ENCODE measurements at regions not wholly inside any gene's neighbourhood (a gene's known extent, or its start where the extent isn't known, plus 50 kb on each side); places are given as distances from the start of the nearest gene placed in this dataset.

DNA sequence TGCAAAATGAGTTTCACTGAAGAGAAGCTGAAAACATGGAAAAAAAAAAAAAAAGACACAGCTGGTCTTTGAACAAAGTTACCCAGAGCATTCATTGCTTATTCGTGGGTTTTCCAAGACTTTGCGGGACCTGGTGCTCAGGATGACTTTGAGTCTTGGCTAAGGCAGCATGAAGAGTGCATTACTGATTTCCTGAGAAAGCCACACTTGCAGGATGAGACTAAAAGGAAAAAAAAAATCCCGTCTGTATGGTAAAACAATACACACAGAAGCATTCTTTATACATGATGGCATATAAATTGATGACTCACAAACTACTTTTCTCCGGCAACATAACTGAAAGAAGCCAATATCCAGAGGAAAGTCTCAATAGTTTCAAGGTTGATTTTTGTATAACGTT lies 195.4 kb downstream of the SPP2 start:
- Histone ChIP-seq H3K9ac (ENCODE audit: low read depth, low read length) (no peak overlapping the region), H3K36me3 (ENCODE audit: control insufficient read depth, insufficient read depth, low read length) (no peaks in the 10 kb centered on the region), H3K9me3 (ENCODE audit: control insufficient read depth, insufficient read depth, low read length) (peaks cover 6% of the 10 kb centered on the region), H3K4me3 (ENCODE audit: low read depth, low read length) (no peak overlapping the region), H3K4me1 (ENCODE audit: control insufficient read depth, insufficient read depth, low read length) (no peaks in the 10 kb centered on the region), H3K27me3 (ENCODE audit: control insufficient read depth, insufficient read depth, low read length) (no peaks in the 10 kb centered on the region), H3K27ac (ENCODE audit: low read depth, low read length) (no peak overlapping the region)

DNA sequence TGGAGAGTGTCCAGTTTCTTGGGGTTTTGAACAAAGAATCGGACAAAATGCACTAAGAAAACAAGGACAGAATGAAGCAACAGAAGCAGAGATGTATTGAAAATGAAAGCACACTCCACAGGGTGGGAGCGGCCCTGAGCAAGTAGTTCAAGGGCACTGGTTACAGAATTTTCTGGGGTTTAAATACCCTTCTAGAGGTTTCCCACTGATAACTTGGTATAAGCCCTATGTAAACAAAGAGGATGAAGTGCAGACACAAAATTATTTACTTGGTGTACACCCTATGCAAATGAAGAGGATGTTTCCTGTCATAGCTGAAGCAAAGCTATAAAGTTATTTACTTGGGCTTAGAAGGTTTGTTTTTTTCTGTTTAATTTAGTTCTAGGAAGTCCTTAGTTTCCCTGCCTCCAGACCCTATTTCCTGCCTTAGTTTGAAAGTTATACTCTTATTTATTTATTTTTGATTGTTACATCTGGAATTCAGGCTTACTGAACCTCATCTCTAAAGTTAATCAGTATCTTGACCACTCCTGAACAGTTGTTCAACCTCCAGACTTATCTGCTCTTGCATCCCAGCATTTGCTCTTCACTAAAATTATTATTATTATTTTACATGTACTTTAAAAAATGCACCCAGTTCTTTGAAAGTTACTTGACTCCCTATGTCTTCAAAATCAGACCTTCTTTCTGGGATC lies 193.5 kb downstream of the SPP2 start:
- peaks cover 6% of the 10 kb centered on the region for H3K9me3 ChIP-seq (ENCODE audit: control insufficient read depth, insufficient read depth, low read length)
- H3K27ac ChIP-seq (ENCODE audit: low read depth, low read length), result no peak overlapping the region
- H3K36me3 ChIP-seq (ENCODE audit: control insufficient read depth, insufficient read depth, low read length), result no peaks in the 10 kb centered on the region

DNA sequence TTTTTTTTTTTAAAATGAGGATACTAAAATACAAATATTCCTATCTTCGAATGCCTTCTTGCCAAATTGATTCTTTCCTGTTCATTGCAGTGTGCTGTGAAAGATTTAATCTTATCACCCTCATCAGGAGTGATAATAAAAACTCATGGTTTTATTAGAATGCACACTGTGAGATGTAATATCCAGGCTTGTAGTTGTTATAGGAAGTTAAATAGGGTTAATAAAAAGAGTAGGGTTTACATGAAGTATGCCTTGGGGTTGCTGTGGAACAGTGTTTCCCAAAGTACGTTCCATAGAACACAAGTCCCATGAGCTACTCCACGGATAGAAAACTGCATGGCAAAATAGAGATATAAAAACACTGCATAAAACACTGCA lies 191.9 kb downstream of the SPP2 start:
- Histone ChIP-seq H3K27me3 (ENCODE audit: control insufficient read depth, insufficient read depth, low read length) (no peaks in the 10 kb centered on the region), H3K4me1 (ENCODE audit: control insufficient read depth, insufficient read depth, low read length) (no peaks in the 10 kb centered on the region), H3K4me3 (ENCODE audit: low read depth, low read length) (no peak overlapping the region), H3K27ac (ENCODE audit: low read depth, low read length) (no peak overlapping the region), H3K9ac (ENCODE audit: low read depth, low read length) (no peak overlapping the region), H3K9me3 (ENCODE audit: control insufficient read depth, insufficient read depth, low read length) (peaks cover 6% of the 10 kb centered on the region), H3K36me3 (ENCODE audit: control insufficient read depth, insufficient read depth, low read length) (no peaks in the 10 kb centered on the region)

More for the DNA sequence above, 193.5 kb downstream of the SPP2 start:
- no peak overlapping the region for H3K9ac ChIP-seq (ENCODE audit: low read depth, low read length)
- no peak overlapping the region for H3K4me3 ChIP-seq (ENCODE audit: low read depth, low read length)
- H3K4me1 ChIP-seq (ENCODE audit: control insufficient read depth, insufficient read depth, low read length), result no peaks in the 10 kb centered on the region
- no peaks in the 10 kb centered on the region for H3K27me3 ChIP-seq (ENCODE audit: control insufficient read depth, insufficient read depth, low read length)

DNA sequence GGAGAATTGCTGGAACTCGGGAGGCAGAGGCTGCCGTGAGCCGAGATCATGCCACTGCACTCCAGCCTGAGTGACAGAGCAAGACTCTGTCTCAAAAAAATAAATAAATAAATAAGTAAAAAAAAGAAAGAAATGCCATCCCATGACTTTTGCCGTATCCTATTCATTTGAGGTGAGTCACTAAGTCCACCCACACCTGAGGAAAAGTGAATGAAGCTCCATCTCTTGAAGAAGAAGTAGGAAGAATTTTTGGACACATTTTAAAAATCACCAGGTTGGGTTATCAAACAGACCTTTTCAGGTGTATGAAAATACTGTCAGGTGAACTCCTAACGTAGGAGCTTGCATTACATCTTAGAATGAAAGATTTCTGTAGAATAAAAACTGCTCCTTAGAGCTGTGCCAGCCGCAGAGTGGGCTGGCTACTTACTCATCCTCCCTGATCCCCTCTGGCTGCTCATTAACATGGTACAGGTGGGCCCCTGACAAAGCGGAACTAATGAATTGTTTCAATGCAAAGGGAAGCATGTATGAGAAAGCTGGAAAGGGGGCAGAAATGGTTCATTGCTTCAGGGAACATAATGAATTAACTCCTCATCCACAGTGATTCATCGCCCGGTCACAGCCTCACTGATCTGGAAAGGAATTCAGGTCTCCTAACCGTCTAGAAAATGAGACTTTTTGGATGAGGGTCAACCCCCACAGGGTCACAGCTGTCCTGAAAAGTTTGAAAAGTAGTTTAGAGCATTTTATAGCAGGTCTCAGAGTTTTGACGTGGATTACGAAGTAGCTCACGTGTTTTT lies 191.4 kb downstream of the SPP2 start:
- Histone ChIP-seq H3K27me3 (ENCODE audit: control insufficient read depth, insufficient read depth, low read length) (no peaks in the 10 kb centered on the region), H3K4me3 (ENCODE audit: low read depth, low read length) (no peak overlapping the region), H3K36me3 (ENCODE audit: control insufficient read depth, insufficient read depth, low read length) (no peaks in the 10 kb centered on the region), H3K9ac (ENCODE audit: low read depth, low read length) (no peak overlapping the region), H3K27ac (ENCODE audit: low read depth, low read length) (no peak overlapping the region), H3K4me1 (ENCODE audit: control insufficient read depth, insufficient read depth, low read length) (no peaks in the 10 kb centered on the region), H3K9me3 (ENCODE audit: control insufficient read depth, insufficient read depth, low read length) (no peaks in the 10 kb centered on the region)

DNA sequence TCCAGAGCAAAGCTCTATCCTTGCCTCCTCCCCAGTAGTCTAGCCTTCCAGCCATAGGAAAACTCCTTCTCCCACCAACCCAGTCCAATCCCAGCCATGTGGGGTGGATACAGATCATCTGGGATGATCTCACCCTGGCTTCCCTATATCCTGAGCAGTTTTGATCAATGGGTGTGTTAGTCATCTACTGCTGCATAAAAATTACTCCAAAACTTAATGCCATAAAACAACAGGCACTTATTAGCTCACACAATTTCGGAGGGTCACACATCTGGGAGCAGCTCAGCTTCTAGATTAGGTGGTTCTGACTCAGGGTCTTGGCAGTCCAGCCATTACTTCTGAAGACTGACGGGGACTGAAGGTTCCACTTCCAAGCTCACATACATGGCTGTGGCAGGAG lies 190.4 kb downstream of the SPP2 start:
- Histone ChIP-seq H3K27ac (ENCODE audit: low read depth, low read length) (no peak overlapping the region), H3K27me3 (ENCODE audit: control insufficient read depth, insufficient read depth, low read length) (no peaks in the 10 kb centered on the region), H3K4me3 (ENCODE audit: low read depth, low read length) (no peak overlapping the region), H3K9me3 (ENCODE audit: control insufficient read depth, insufficient read depth, low read length) (no peaks in the 10 kb centered on the region), H3K36me3 (ENCODE audit: control insufficient read depth, insufficient read depth, low read length) (no peaks in the 10 kb centered on the region), H3K9ac (ENCODE audit: low read depth, low read length) (no peak overlapping the region), H3K4me1 (ENCODE audit: control insufficient read depth, insufficient read depth, low read length) (no peaks in the 10 kb centered on the region)

DNA sequence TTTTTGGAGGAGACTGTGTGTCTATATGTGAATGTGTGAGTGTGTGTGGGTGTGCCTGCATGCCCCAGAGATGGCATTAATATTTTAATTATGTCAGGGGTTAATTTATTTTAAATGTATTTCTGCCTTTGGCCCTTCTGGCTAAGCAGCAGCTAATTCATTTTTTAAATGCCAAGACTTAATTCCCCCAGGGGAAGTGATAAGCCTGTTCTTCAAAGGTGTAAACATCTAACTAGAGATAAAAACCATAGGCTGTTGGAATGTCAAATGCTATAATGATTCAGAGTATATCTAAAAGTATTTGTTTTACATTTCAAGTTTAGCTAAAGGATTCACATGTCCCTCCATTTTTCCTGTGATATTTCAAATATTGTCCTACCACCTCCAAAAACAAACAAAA lies 184.7 kb downstream of the SPP2 start:
- Histone ChIP-seq H3K9ac (ENCODE audit: low read depth, low read length) (no peak overlapping the region), H3K4me3 (ENCODE audit: low read depth, low read length) (no peak overlapping the region), H3K36me3 (ENCODE audit: control insufficient read depth, insufficient read depth, low read length) (no peaks in the 10 kb centered on the region), H3K27me3 (ENCODE audit: control insufficient read depth, insufficient read depth, low read length) (no peaks in the 10 kb centered on the region), H3K4me1 (ENCODE audit: control insufficient read depth, insufficient read depth, low read length) (no peaks in the 10 kb centered on the region), H3K9me3 (ENCODE audit: control insufficient read depth, insufficient read depth, low read length) (no peaks in the 10 kb centered on the region), H3K27ac (ENCODE audit: low read depth, low read length) (no peak overlapping the region)

DNA sequence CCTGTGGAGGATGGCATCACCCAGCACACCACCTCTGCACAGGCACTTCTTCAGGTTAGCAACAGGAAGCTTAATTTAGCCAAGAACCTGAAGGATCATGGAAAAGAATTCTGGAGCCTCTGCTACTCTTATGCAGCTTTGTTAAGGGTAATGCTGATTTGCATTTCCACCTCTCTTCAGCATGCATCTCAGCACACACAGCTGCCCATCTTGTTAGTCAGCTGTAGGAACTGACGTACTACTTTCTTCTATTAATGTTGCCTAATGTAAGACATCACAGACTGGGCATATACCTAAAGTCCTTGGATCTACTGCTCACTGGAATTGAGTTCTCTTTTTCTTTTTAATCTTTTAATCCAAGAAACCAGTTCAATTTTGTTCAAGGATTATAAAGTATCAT lies 181.0 kb downstream of the SPP2 start:
- Histone ChIP-seq H3K27me3 (ENCODE audit: control insufficient read depth, insufficient read depth, low read length) (no peaks in the 10 kb centered on the region), H3K27ac (ENCODE audit: low read depth, low read length) (no peak overlapping the region), H3K9me3 (ENCODE audit: control insufficient read depth, insufficient read depth, low read length) (no peaks in the 10 kb centered on the region), H3K36me3 (ENCODE audit: control insufficient read depth, insufficient read depth, low read length) (no peaks in the 10 kb centered on the region), H3K4me1 (ENCODE audit: control insufficient read depth, insufficient read depth, low read length) (no peaks in the 10 kb centered on the region), H3K9ac (ENCODE audit: low read depth, low read length) (no peak overlapping the region), H3K4me3 (ENCODE audit: low read depth, low read length) (no peak overlapping the region)

DNA sequence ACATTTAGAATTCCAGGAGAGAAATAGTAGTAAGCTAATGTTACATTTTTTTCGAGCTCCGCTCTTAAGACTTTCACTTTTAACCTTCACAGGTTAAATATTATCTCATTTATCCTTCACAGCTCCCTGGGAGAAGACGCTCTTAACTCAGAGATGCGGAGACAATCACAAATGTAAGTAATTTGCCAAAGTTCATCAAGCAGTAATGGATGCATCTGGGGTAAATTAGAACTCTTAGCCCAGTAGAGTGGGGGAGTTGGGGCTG lies 168.5 kb downstream of the SPP2 start:
- H3K4me1 ChIP-seq (ENCODE audit: control insufficient read depth, insufficient read depth, low read length), result no peaks in the 10 kb centered on the region
- no peak overlapping the region for H3K4me3 ChIP-seq (ENCODE audit: low read depth, low read length)
- H3K27me3 ChIP-seq (ENCODE audit: control insufficient read depth, insufficient read depth, low read length), result no peaks in the 10 kb centered on the region
- no peak overlapping the region for H3K9ac ChIP-seq (ENCODE audit: low read depth, low read length)
- H3K36me3 ChIP-seq (ENCODE audit: control insufficient read depth, insufficient read depth, low read length), result no peaks in the 10 kb centered on the region
- H3K27ac ChIP-seq (ENCODE audit: low read depth, low read length), result no peak overlapping the region
- no peaks in the 10 kb centered on the region for H3K9me3 ChIP-seq (ENCODE audit: control insufficient read depth, insufficient read depth, low read length)

DNA sequence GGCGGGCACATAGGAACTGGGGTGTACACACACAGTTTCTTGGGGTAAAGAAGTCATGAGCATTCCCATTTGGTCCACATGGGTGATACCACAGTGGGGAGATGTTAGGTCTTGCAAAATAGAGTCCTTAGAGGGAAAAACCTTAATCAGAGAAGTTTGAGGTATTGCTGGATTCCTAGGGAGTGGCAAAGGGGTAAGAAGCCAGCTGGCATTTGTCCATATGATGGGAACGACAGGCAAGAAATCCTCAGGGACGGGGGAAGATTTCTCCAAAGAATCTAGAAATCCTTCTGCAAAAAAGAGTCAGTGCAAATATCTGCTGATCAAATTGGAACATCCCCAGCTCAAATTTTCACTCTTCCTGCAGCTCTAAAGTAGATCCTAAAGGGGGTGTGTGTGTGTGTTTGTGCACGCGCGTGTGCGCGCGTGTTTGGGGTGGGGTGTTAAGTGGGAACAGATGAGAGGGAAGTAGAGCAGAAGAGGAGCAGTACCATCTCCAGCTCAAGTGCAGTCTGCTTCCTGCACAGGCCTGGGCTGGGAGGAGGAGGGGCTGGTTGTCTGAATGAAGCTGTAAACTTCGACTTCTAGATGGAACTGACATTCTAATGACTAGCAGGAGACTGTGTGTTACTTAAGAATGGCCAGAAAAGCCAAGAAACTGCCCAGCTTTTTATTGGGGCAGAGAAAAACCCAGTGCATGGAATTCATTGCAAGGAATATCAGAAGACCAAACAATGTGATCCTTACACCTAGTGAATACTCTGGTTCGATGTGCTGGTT lies 168.0 kb downstream of the SPP2 start:
- H3K4me3 ChIP-seq (ENCODE audit: low read depth, low read length), result no peak overlapping the region
- no peak overlapping the region for H3K9ac ChIP-seq (ENCODE audit: low read depth, low read length)
- no peaks in the 10 kb centered on the region for H3K4me1 ChIP-seq (ENCODE audit: control insufficient read depth, insufficient read depth, low read length)
- no peaks in the 10 kb centered on the region for H3K36me3 ChIP-seq (ENCODE audit: control insufficient read depth, insufficient read depth, low read length)
- H3K27ac ChIP-seq (ENCODE audit: low read depth, low read length), result no peak overlapping the region
- no peaks in the 10 kb centered on the region for H3K27me3 ChIP-seq (ENCODE audit: control insufficient read depth, insufficient read depth, low read length)
- no peaks in the 10 kb centered on the region for H3K9me3 ChIP-seq (ENCODE audit: control insufficient read depth, insufficient read depth, low read length)

DNA sequence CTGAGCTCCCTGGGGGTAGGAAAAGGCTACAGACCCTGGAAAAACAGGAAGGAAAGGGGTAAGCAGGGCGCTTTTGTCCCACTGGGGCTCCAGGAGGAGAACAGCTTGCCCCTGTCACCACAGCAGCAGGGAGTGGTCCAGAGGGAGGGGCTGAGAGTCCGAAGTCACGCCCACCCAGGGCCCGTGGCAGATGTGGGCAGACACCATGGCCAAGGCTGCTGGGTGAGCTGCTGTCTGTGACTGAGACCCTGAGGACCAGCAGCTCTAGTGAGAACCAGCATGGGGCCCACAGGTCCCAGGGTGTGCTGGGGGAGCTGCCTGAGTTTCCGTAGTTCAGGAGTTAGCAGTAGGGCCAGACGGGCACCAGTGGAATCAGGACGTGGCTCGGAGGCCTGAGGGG lies 162.0 kb downstream of the SPP2 start:
- H3K9ac ChIP-seq (ENCODE audit: low read depth, low read length), result no peak overlapping the region
- H3K36me3 ChIP-seq (ENCODE audit: control insufficient read depth, insufficient read depth, low read length), result no peaks in the 10 kb centered on the region
- H3K27ac ChIP-seq (ENCODE audit: low read depth, low read length), result no peak overlapping the region
- H3K4me1 ChIP-seq (ENCODE audit: control insufficient read depth, insufficient read depth, low read length), result no peaks in the 10 kb centered on the region
- no peaks in the 10 kb centered on the region; the same call in 1 of the 2 replicates for H3K9me3 ChIP-seq (ENCODE audit: control insufficient read depth, insufficient read depth, low read length)
- H3K4me3 ChIP-seq (ENCODE audit: low read depth, low read length), result no peak overlapping the region
- no peaks in the 10 kb centered on the region for H3K27me3 ChIP-seq (ENCODE audit: control insufficient read depth, insufficient read depth, low read length)

DNA sequence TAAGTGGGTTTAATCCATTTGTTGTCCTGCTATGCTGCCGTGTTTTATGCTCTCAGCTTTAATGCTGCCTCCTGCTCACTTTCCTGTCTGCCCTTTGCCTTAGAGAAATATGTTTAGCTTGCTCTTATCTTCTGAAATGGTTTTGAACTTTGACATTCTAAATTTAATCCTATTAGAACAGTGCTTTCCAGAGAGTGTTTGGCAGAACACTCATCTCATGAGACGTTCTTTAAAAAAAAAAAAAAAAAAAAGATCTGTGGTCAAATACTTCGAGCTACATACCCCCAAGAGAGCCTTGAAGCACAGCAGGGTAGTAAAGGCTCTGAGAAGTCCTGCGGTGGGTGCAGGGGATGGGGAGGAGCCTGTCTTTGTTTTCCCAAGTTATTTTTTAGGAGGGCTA lies 161.3 kb downstream of the SPP2 start:
- H3K27ac ChIP-seq (ENCODE audit: low read depth, low read length), result no peak overlapping the region
- H3K4me3 ChIP-seq (ENCODE audit: low read depth, low read length), result no peak overlapping the region
- peaks cover 2% of the 10 kb centered on the region; the same call in 1 of the 2 replicates for H3K9me3 ChIP-seq (ENCODE audit: control insufficient read depth, insufficient read depth, low read length)
- no peaks in the 10 kb centered on the region for H3K36me3 ChIP-seq (ENCODE audit: control insufficient read depth, insufficient read depth, low read length)
- H3K27me3 ChIP-seq (ENCODE audit: control insufficient read depth, insufficient read depth, low read length), result no peaks in the 10 kb centered on the region
- no peak overlapping the region for H3K9ac ChIP-seq (ENCODE audit: low read depth, low read length)
- no peaks in the 10 kb centered on the region for H3K4me1 ChIP-seq (ENCODE audit: control insufficient read depth, insufficient read depth, low read length)
